Vagina (tissue), 2 donors: ENCODE measurements at regions not wholly inside any gene's neighbourhood (a gene's known extent, or its start where the extent isn't known, plus 50 kb on each side); places are given as distances from the start of the nearest gene placed in this dataset.

Experiments used
- DNase-seq, 2 donors: peaks; one replicate each; pipeline ENCODE4 v3.0.0-alpha.2; 2017; ENCODE audit errors: extremely low spot score in 2 of 2
- H3K27ac ChIP-seq: fragments of 200-600 bp; sonication (generic); one replicate; pipeline ENCODE4 v1.5.1; 2019
- H3K27me3 ChIP-seq: fragments of 200-600 bp; sonication (generic); one replicate; pipeline ENCODE4 v1.5.1; 2019
- H3K36me3 ChIP-seq, 2 donors: fragments of 200-600 bp; sonication (generic); one replicate each; pipeline ENCODE4 v1.5.1; 2017 to 2019
- H3K4me1 ChIP-seq: fragments of 200-600 bp; sonication (generic); one replicate; pipeline ENCODE4 v1.5.1; 2019
- H3K4me3 ChIP-seq, 2 donors: fragments of 200-600 bp; sonication (generic); 1 replicate in 1 of 2; 2 replicates in 1 of 2; pipeline ENCODE4 v1.5.1; 2016 to 2019
- H3K9me3 ChIP-seq: fragments of 200-600 bp; sonication (generic); one replicate; pipeline ENCODE4 v1.5.1; 2019
- CTCF ChIP-seq, 3 experiments: fragments of 450-650 bp in 2 of 3; fragments of 200-600 bp in 1 of 3; sonication (generic) in 1 of 3; IDR thresholded peaks; one replicate each; pipeline ENCODE4 v1.5.1; 2017 to 2019; ENCODE audit warnings: antibody characterized with exemption in 3 of 3, mild to moderate bottlenecking in 2 of 3, moderate library complexity in 2 of 3
- POLR2A ChIP-seq, 2 donors: fragments of 450-650 bp; IDR thresholded peaks; one replicate each; pipeline ENCODE4 v1.6.1; 2017; ENCODE audit warnings: antibody characterized with exemption in 2 of 2, mild to moderate bottlenecking in 2 of 2, moderate library complexity in 2 of 2
- POLR2AphosphoS5 ChIP-seq, 2 donors: sonication (generic); formaldehyde crosslinking; IDR thresholded peaks; one replicate each; pipeline ENCODE4 v1.9.0; 2017; ENCODE audit warnings: antibody characterized with exemption in 2 of 2, mild to moderate bottlenecking in 2 of 2, low read depth in 1 of 2; ENCODE audit not compliant: insufficient read depth in 1 of 2
- intact Hi-C: fragments of 100-400 bp; cut with DNase I; formaldehyde crosslinking; loops from one replicate; pipeline ENCODE4 v1.15.1; 2023

DNA sequence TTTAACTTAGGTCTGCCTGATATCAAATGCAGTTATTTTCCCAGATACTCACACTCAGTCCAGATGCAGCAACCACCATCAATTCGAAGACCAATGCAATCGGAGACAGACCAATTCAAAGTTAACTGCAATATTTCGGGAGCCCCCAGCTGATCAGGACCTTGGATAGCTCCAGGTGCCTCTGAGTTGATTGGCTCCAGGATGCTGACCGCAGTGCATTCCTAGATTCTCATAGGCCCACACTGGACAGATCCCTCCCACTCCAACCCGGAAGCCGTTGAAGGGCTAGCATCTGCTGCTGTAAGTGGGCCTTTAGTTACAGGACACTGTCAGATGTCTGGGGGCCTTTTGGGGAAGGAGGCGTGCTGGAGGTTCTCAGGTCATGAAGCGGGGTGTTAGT lies 89.5 kb upstream of the ATP2B2 start:
- no peak for TF ChIP-seq POLR2A (IDR thresholded peaks at IDR 0.05)
- TF ChIP-seq POLR2AphosphoS5 (IDR thresholded peaks at IDR 0.05; ENCODE audit: insufficient read depth in 1 of 2, low read depth in 1 of 2) = no peak
- TF ChIP-seq CTCF (IDR thresholded peaks at IDR 0.05) = no peak
- Histone ChIP-seq H3K36me3 (no peaks in the 10 kb centered on the region), H3K27ac (no peak overlapping the region), H3K9me3 (no peaks in the 10 kb centered on the region), H3K4me3 (no peak overlapping the region), H3K4me1 (no peaks in the 10 kb centered on the region), H3K27me3 (no peaks in the 10 kb centered on the region)
- DNase-seq = no peak
- intact Hi-C loops = no loop called here

DNA sequence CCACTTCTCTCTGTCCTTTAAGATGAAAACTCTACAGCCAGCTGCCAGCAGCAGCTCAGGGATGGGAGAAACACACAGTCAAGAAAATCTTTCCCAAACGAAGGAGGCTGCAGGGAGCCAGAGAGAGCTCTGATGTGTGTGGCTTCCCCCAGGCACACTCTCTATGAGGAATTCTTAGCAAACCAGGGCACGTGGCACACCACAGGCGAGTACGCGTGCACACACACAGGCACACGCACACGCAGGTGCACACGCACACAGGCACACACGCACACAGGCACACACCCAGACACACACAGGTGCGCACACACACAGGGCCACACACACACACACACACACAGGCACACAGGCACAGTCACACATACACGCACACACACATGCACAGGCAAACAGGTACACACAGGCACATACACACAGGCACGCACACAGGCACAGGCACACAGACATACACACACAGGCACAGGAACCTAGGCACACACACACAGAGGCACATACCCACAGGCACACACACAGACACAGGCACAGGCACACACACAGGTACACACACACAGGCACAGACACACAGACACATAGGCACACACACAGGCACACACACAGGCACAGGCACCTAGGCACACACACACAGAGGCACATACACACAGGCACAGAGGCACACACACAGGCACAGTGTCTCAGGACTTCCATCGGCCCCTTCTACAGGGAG lies 91.5 kb upstream of the ATP2B2 start:
- no peak for DNase-seq
- TF ChIP-seq POLR2AphosphoS5 (IDR thresholded peaks at IDR 0.05; ENCODE audit: insufficient read depth in 1 of 2, low read depth in 1 of 2) (no peak), POLR2A (IDR thresholded peaks at IDR 0.05) (no peak), CTCF (IDR thresholded peaks at IDR 0.05) (no peak)
- H3K4me3 ChIP-seq = no peak overlapping the region
- H3K4me1 ChIP-seq = no peaks in the 10 kb centered on the region
- intact Hi-C loops = no loop called here
- H3K27ac ChIP-seq = no peak overlapping the region
- H3K36me3 ChIP-seq = no peaks in the 10 kb centered on the region
- H3K27me3 ChIP-seq = no peaks in the 10 kb centered on the region
- no peaks in the 10 kb centered on the region for H3K9me3 ChIP-seq

GRCh38 chr3:10597733-10598132 lies 92.3 kb upstream of the ATP2B2 start:
- Histone ChIP-seq H3K9me3 (no peaks in the 10 kb centered on the region), H3K4me3 (no peak overlapping the region), H3K4me1 (no peaks in the 10 kb centered on the region), H3K27me3 (no peaks in the 10 kb centered on the region), H3K27ac (no peak overlapping the region), H3K36me3 (no peaks in the 10 kb centered on the region)
- intact Hi-C loops = no loop called here
- no peak for DNase-seq
- TF ChIP-seq CTCF (IDR thresholded peaks at IDR 0.05) (no peak), POLR2AphosphoS5 (IDR thresholded peaks at IDR 0.05; ENCODE audit: insufficient read depth in 1 of 2, low read depth in 1 of 2) (no peak), POLR2A (IDR thresholded peaks at IDR 0.05) (no peak)

GRCh38 chr3:10599017-10599416 lies 93.6 kb upstream of the ATP2B2 start:
- no peak overlapping the region for H3K27ac ChIP-seq
- H3K9me3 ChIP-seq = no peaks in the 10 kb centered on the region
- no peaks in the 10 kb centered on the region for H3K27me3 ChIP-seq
- no peaks in the 10 kb centered on the region for H3K4me1 ChIP-seq
- intact Hi-C loops = no loop called here
- no peak for TF ChIP-seq CTCF (IDR thresholded peaks at IDR 0.05)
- DNase-seq = no peak
- H3K36me3 ChIP-seq = no peaks in the 10 kb centered on the region
- no peak overlapping the region for H3K4me3 ChIP-seq

- H3K9me3 ChIP-seq = no peaks in the 10 kb centered on the region
- TF ChIP-seq CTCF (IDR thresholded peaks at IDR 0.05) (no peak), POLR2AphosphoS5 (IDR thresholded peaks at IDR 0.05; ENCODE audit: insufficient read depth in 1 of 2, low read depth in 1 of 2) (no peak), POLR2A (IDR thresholded peaks at IDR 0.05) (no peak)
- no peak overlapping the region for H3K4me3 ChIP-seq
- H3K27ac ChIP-seq = no peak overlapping the region
- no peak for DNase-seq
- H3K27me3 ChIP-seq = no peaks in the 10 kb centered on the region
- intact Hi-C loops = no loop called here
- H3K36me3 ChIP-seq = no peaks in the 10 kb centered on the region
- no peaks in the 10 kb centered on the region for H3K4me1 ChIP-seq
These were observed 94.1 kb upstream of the ATP2B2 start for GRCh38 chr3:10599444-10599843.
